Right atrium auricular region (tissue), 2 donors: ENCODE measurements at regions not wholly inside any gene's neighbourhood (a gene's known extent, or its start where the extent isn't known, plus 50 kb on each side); places are given as distances from the start of the nearest gene placed in this dataset.

Experiments used
- DNase-seq: peaks from one replicate; pipeline ENCODE4 v3.0.0-alpha.2; 2019; ENCODE audit warnings: low spot score
- H3K27ac ChIP-seq, 2 donors: fragments of 200-600 bp; sonication (generic); 1 replicate in 1 of 2; 2 replicates in 1 of 2; pipeline ENCODE4 v1.5.1; 2016 to 2019
- H3K27me3 ChIP-seq, 2 donors: fragments of 200-600 bp; sonication (generic); one replicate each; pipeline versions ENCODE4 v1.5.1 to v1.6.0; 2017 to 2019
- H3K36me3 ChIP-seq: fragments of 200-600 bp; sonication (generic); one replicate; pipeline ENCODE4 v1.5.1; 2016
- H3K4me1 ChIP-seq, 2 donors: fragments of 200-600 bp; sonication (generic); one replicate each; pipeline versions ENCODE4 v1.5.1 to v1.6.0; 2017 to 2019
- H3K4me3 ChIP-seq, 2 donors: fragments of 200-600 bp; sonication (generic); 1 replicate in 1 of 2; 2 replicates in 1 of 2; pipeline ENCODE4 v1.5.1; 2017 to 2019; ENCODE audit warnings: mild to moderate bottlenecking in 1 of 2, moderate library complexity in 1 of 2
- H3K9me3 ChIP-seq, 2 donors: fragments of 200-600 bp; sonication (generic); one replicate each; pipeline ENCODE4 v1.5.1; 2019
- TF ChIP-seq, protein P1 (sequence below), 2 donors: fragments of 200-600 bp; sonication (generic); IDR thresholded peaks; one replicate each; pipeline ENCODE4 v1.5.1; 2019; ENCODE audit warnings: antibody characterized with exemption in 2 of 2

DNA sequence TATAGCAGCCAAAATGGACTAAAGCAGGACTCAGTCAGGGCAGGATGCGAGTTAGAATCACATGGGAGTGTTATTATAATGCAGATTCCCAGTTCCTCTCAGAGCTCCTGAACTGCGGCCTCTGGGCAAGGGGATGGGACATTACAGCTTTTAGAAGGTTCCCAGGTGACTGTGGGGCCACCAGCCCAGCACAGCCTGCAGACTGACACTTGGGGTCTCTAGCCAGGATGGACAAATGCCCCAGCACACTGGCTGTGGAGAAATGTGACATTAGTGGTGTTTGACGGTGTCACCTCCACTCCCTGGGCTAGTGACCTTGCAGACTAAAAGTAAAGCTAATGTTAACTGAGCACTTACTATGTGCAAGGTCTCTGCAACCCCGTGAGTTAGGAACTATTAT lies 238.0 kb upstream of the HS6ST1 start:
- Histone ChIP-seq H3K36me3 (no peaks in the 10 kb centered on the region), H3K27ac (no peak overlapping the region), H3K27me3 (no peaks in the 10 kb centered on the region), H3K4me1 (no peaks in the 10 kb centered on the region), H3K4me3 (no peak overlapping the region), H3K9me3 (no peaks in the 10 kb centered on the region)
- TF ChIP-seq, protein P1, sequence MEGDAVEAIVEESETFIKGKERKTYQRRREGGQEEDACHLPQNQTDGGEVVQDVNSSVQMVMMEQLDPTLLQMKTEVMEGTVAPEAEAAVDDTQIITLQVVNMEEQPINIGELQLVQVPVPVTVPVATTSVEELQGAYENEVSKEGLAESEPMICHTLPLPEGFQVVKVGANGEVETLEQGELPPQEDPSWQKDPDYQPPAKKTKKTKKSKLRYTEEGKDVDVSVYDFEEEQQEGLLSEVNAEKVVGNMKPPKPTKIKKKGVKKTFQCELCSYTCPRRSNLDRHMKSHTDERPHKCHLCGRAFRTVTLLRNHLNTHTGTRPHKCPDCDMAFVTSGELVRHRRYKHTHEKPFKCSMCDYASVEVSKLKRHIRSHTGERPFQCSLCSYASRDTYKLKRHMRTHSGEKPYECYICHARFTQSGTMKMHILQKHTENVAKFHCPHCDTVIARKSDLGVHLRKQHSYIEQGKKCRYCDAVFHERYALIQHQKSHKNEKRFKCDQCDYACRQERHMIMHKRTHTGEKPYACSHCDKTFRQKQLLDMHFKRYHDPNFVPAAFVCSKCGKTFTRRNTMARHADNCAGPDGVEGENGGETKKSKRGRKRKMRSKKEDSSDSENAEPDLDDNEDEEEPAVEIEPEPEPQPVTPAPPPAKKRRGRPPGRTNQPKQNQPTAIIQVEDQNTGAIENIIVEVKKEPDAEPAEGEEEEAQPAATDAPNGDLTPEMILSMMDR (IDR thresholded peaks at IDR 0.05): no peak
- no peak for DNase-seq

DNA sequence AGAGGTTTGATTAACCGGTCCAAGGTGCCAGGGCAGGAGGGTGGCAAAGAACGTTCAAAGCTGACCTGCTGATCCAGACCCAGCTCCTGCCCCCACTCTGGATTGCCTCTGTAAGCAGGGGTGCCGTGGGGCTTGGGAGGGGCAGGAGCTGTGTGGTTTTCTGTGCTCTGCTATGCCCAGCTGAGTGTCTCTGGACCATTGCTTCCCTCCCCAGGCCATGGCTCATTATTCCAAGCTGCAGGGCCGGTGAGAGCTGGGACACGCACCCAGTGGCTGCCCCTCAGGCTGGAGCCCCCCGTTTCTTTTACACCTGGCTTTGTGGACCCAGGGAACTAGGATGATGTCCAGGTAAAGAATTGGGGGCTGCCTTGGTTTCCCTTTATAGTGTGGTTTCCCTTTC lies 238.4 kb upstream of the HS6ST1 start:
- Histone ChIP-seq H3K27ac (no peak overlapping the region), H3K36me3 (no peaks in the 10 kb centered on the region), H3K9me3 (no peaks in the 10 kb centered on the region), H3K27me3 (no peaks in the 10 kb centered on the region), H3K4me3 (no peak overlapping the region), H3K4me1 (no peaks in the 10 kb centered on the region)
- DNase-seq: no peak
- TF ChIP-seq, protein P1 (IDR thresholded peaks at IDR 0.05): no peak

DNA sequence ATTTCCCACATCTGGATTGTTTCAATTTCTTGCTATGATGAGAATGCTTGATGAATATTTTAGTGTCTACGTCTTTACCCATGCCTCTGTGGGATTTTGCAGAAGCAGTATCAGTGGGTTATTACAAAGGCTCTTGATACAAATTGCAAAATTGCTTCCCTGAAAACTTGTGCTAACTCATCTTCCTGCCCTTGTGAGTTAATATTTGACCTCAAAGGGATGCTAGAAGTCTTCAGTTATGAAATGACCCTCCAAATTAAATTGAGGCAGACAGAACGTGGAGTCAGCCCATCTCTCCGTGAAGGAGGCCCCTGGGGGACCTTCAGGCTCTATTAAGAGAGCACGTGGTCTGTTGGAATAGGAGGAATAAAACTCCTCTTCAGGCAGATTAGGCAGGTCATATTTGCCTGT lies 239.2 kb upstream of the HS6ST1 start:
- no peak for DNase-seq
- no peaks in the 10 kb centered on the region for H3K9me3 ChIP-seq
- H3K4me1 ChIP-seq: peaks cover 0 to 6% of the 10 kb centered on the region in 2 donors
- H3K36me3 ChIP-seq: no peaks in the 10 kb centered on the region
- H3K27me3 ChIP-seq: no peaks in the 10 kb centered on the region
- no peak overlapping the region for H3K4me3 ChIP-seq
- TF ChIP-seq, protein P1 (IDR thresholded peaks at IDR 0.05): no peak
- H3K27ac ChIP-seq: no peak overlapping the region

DNA sequence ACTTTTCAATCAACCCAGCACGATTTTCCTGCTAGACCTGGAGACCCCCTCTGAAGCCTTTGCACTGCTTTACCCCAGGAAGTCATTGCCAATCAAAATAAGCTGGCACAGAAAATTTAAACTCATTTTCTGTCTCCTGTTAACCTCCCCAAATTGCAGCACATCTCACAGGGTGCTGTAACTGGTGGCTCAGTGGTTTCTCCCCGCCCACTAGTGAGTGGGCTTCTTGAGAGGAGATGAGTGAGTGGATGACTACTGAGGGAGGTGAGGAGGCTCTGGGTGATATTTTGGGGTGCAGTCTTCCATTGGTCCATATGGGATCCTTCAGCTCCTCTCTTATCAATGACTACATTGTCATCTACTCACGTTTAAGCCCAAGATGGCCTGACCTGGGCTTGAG lies 239.8 kb upstream of the HS6ST1 start:
- TF ChIP-seq, protein P1 (IDR thresholded peaks at IDR 0.05): no peak
- H3K27me3 ChIP-seq: no peaks in the 10 kb centered on the region
- no peaks in the 10 kb centered on the region for H3K9me3 ChIP-seq
- H3K4me1 ChIP-seq: peaks cover 0 to 6% of the 10 kb centered on the region in 2 donors
- no peak overlapping the region for H3K4me3 ChIP-seq
- no peaks in the 10 kb centered on the region for H3K36me3 ChIP-seq
- H3K27ac ChIP-seq: no peak overlapping the region
- DNase-seq: no peak

DNA sequence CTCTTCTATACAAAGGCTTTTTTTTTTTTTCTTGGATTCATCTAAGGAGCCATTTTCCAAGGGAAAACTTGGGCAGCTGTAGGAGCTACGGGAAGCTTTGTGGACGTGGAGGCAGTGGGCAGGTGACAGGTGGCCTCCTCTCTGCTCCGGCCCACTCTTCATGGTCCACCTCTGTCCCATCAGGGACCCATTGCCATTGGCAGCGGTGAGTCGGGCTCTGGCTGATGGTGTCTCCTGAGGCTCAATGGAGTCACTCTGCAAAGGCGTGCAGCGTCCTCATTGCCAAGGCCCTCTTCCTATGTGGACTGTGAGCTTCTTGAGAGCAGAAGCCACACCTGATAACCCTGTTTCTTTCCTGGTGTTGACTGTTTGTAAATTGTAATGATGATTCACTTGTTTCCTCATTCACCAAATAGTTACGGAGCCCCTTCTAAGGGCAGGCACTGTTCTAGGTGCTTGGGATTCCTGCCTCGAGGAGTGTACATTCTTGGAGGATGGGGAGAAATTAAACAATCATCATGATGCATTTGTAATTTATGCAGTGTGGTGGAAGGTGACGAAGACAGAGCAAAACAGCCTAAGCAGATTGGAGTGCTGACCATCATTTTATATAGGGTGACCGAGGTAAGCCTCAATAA lies 240.3 kb upstream of the HS6ST1 start:
- H3K27me3 ChIP-seq: no peaks in the 10 kb centered on the region
- H3K4me3 ChIP-seq: no peak overlapping the region
- TF ChIP-seq, protein P1 (IDR thresholded peaks at IDR 0.05): no peak
- H3K4me1 ChIP-seq: peaks cover 0 to 6% of the 10 kb centered on the region in 2 donors
- H3K9me3 ChIP-seq: no peaks in the 10 kb centered on the region
- H3K36me3 ChIP-seq: no peaks in the 10 kb centered on the region
- no peak overlapping the region for H3K27ac ChIP-seq
- no peak for DNase-seq
